SU-DHL-6 (cell line): ENCODE measurements at regions not wholly inside any gene's neighbourhood (a gene's known extent, or its start where the extent isn't known, plus 50 kb on each side); places are given as distances from the start of the nearest gene placed in this dataset.

ENCODE experiments used
- H2AFZ ChIP-seq: fragments of 200-600 bp; sonication (generic); 2 replicates; pipeline ENCODE4 v1.6.1; 2014; ENCODE audit warnings: low read depth, mild to moderate bottlenecking, moderate library complexity, mixed read lengths, antibody characterized with exemption, low read length; ENCODE audit not compliant: severe bottlenecking
- H3F3A ChIP-seq: fragments of 200-600 bp; shearing (Covaris generic); 2 replicates; pipeline ENCODE4 v1.6.0; 2016; ENCODE audit warnings: antibody characterized with exemption, mild to moderate bottlenecking; ENCODE audit not compliant: insufficient read depth
- H3K27ac ChIP-seq: fragments of 200-600 bp; sonication (generic); 2 replicates; pipeline ENCODE4 v1.5.1; 2016; ENCODE audit warnings: low read depth, mild to moderate bottlenecking, low read length, moderate library complexity, mixed read lengths
- H3K27me3 ChIP-seq: fragments of 200-600 bp; sonication (generic), shearing (Covaris generic); 2 replicates; pipeline ENCODE4 v1.6.0; 2014; ENCODE audit warnings: mild to moderate bottlenecking, low read length
- H3K36me3 ChIP-seq: fragments of 200-600 bp; sonication (generic); 2 replicates; pipeline ENCODE4 v1.6.1; 2014; ENCODE audit warnings: mild to moderate bottlenecking, low read length, mixed read lengths
- H3K4me2 ChIP-seq: fragments of 300-600, 200-600 bp; shearing (Covaris generic), sonication (generic); 2 replicates; pipeline ENCODE4 v1.6.0; 2014; ENCODE audit warnings: low read length, low read depth, mild to moderate bottlenecking; ENCODE audit not compliant: poor library complexity, severe bottlenecking
- H3K4me3 ChIP-seq: fragments of 200-600 bp; sonication (generic); 2 replicates; pipeline ENCODE4 v1.5.1; 2014; ENCODE audit warnings: antibody characterized with exemption, low read length, mild to moderate bottlenecking, mixed read lengths; ENCODE audit not compliant: insufficient read depth, poor library complexity, severe bottlenecking
- H3K79me2 ChIP-seq: fragments of 200-600 bp; sonication (generic); 2 replicates; pipeline ENCODE4 v1.6.1; 2014; ENCODE audit warnings: mild to moderate bottlenecking, low read length, moderate library complexity; ENCODE audit not compliant: insufficient read depth
- H3K9ac ChIP-seq: fragments of 200-600 bp; sonication (generic); 2 replicates; pipeline ENCODE4 v1.7.0; 2014; ENCODE audit warnings: mild to moderate bottlenecking, low read length
- H3K9me2 ChIP-seq: fragments of 200-600 bp; sonication (generic); replicated peaks from 2 replicates; pipeline ENCODE4 v1.6.1; 2014; ENCODE audit warnings: low read length; ENCODE audit not compliant: insufficient read depth
- H3K9me3 ChIP-seq: fragments of 200-600 bp; sonication (generic); 2 replicates; pipeline ENCODE4 v1.6.1; 2014; ENCODE audit warnings: low read length, mixed read lengths; ENCODE audit not compliant: insufficient read depth
- H4K20me1 ChIP-seq: fragments of 200-600 bp; sonication (generic); 2 replicates; pipeline ENCODE4 v1.6.1; 2014; ENCODE audit warnings: low read depth, mild to moderate bottlenecking, antibody characterized with exemption, low read length, moderate library complexity, mixed read lengths
- EZH2phosphoT487 ChIP-seq: fragments of 200-600 bp; sonication (generic), shearing (Covaris generic); conservative IDR thresholded peaks from 2 replicates; pipeline ENCODE4 v1.6.1; 2018; ENCODE audit warnings: mild to moderate bottlenecking, antibody characterized with exemption, low read length, moderate library complexity, mixed read lengths
- TF ChIP-seq, protein P1 (sequence below): fragments of 200-600 bp; sonication (generic); IDR thresholded peaks from one replicate; pipeline ENCODE4 v1.5.1; 2017; ENCODE audit warnings: antibody characterized with exemption, mild to moderate bottlenecking, low read length, moderate library complexity; ENCODE audit not compliant: insufficient read depth, poor library complexity, severe bottlenecking

DNA sequence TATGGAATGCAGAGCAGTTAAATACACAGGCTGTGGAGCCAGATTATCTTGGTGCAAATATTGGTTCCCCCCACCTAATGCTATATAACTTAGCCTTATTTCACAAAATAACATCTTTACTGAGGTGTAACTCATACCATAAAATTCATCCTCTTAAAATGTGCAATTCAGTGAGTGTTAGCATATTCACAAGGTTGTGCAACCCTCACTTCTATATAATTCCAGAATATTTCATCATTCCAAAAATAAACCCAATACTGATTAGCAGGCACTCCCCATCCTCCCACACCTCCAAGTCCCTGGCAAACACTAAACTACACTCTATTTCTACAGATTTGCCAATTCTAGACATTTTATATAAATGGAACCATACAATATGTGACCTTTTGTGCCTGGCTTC lies 116.3 kb upstream of the CNTN1 start:
- no peaks in the 10 kb centered on the region for H3K9me2 ChIP-seq
- no peak overlapping the region for H2AFZ ChIP-seq
- H3K36me3 ChIP-seq, result no peaks in the 10 kb centered on the region
- no peak overlapping the region for H3K9ac ChIP-seq
- H4K20me1 ChIP-seq, result no peaks in the 10 kb centered on the region
- no peaks in the 10 kb centered on the region for H3K79me2 ChIP-seq
- no peak overlapping the region for H3K27ac ChIP-seq
- no peak overlapping the region for H3K4me3 ChIP-seq
- no peaks in the 10 kb centered on the region for H3K27me3 ChIP-seq
- H3K4me2 ChIP-seq, result no peak overlapping the region
- H3F3A ChIP-seq, result no peaks in the 10 kb centered on the region
- H3K9me3 ChIP-seq, result peaks cover 12% of the 10 kb centered on the region; the same call in 1 of the 2 replicates
- TF ChIP-seq, protein P1, sequence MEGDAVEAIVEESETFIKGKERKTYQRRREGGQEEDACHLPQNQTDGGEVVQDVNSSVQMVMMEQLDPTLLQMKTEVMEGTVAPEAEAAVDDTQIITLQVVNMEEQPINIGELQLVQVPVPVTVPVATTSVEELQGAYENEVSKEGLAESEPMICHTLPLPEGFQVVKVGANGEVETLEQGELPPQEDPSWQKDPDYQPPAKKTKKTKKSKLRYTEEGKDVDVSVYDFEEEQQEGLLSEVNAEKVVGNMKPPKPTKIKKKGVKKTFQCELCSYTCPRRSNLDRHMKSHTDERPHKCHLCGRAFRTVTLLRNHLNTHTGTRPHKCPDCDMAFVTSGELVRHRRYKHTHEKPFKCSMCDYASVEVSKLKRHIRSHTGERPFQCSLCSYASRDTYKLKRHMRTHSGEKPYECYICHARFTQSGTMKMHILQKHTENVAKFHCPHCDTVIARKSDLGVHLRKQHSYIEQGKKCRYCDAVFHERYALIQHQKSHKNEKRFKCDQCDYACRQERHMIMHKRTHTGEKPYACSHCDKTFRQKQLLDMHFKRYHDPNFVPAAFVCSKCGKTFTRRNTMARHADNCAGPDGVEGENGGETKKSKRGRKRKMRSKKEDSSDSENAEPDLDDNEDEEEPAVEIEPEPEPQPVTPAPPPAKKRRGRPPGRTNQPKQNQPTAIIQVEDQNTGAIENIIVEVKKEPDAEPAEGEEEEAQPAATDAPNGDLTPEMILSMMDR, result no peak
- no peak for TF ChIP-seq EZH2phosphoT487

DNA sequence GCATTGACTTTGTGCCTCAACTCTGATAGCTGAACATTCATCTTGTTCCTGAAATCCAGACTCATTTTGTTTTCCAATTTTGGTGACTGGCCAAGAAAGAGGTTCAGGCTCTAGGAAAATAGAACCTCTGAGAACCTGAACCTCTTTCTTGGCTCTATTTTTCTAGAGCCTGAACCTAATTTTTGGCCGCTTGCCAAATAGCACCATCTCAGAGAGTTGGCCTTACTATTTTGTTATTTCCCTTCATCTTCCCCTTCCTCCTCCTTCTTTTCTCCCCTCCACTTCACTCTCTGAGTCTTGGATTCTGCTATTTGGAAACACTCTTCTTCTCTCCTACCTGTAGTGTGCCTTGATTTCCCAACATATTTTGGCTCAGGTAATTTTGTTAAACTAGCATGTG lies 114.4 kb upstream of the CNTN1 start:
- no peaks in the 10 kb centered on the region for H3K9me2 ChIP-seq

DNA sequence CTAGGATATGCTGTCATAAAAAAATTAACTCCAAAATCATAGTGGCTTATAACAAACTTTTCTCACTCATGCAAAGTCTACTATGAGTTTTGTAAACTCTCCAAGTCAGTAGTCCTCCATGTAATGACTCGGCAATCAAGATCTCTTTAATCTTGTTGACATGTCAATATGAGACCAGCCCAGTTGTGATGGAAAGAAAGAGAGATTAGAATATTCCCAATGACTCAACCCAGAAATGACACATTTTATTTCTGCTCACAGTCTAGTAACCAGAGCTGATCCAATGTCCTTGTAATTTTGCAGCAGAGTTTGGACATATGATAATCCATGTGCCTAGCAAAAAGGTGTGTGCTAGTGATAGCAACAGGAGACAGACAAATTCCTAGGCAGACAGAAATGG lies 112.6 kb upstream of the CNTN1 start:
- H3K4me3 ChIP-seq, result no peak overlapping the region
- TF ChIP-seq EZH2phosphoT487, result no peak
- TF ChIP-seq, protein P1, result no peak
- no peak overlapping the region for H3K27ac ChIP-seq
- no peaks in the 10 kb centered on the region for H4K20me1 ChIP-seq
- H3K27me3 ChIP-seq, result no peaks in the 10 kb centered on the region
- H3K9me2 ChIP-seq, result no peaks in the 10 kb centered on the region
- H2AFZ ChIP-seq, result no peak overlapping the region
- H3F3A ChIP-seq, result no peaks in the 10 kb centered on the region
- H3K9ac ChIP-seq, result no peak overlapping the region
- no peaks in the 10 kb centered on the region for H3K79me2 ChIP-seq
- no peak overlapping the region for H3K4me2 ChIP-seq
- peaks cover 21% of the 10 kb centered on the region; the same call in 1 of the 2 replicates for H3K9me3 ChIP-seq
- H3K36me3 ChIP-seq, result no peaks in the 10 kb centered on the region

More for the DNA sequence above, 114.4 kb upstream of the CNTN1 start:
- Histone ChIP-seq H3K9ac (no peak overlapping the region), H3K79me2 (no peaks in the 10 kb centered on the region), H2AFZ (no peak overlapping the region), H4K20me1 (no peaks in the 10 kb centered on the region), H3K27ac (no peak overlapping the region), H3K27me3 (no peaks in the 10 kb centered on the region), H3K4me2 (no peak overlapping the region), H3K4me3 (no peak overlapping the region), H3F3A (no peaks in the 10 kb centered on the region), H3K9me3 (peaks cover 21% of the 10 kb centered on the region; the same call in 1 of the 2 replicates), H3K36me3 (no peaks in the 10 kb centered on the region)
- TF ChIP-seq, protein P1, result no peak
- no peak for TF ChIP-seq EZH2phosphoT487
